GM12878 (cell line): ENCODE measurements at regions not wholly inside any gene's neighbourhood (a gene's known extent, or its start where the extent isn't known, plus 50 kb on each side); places are given as distances from the start of the nearest gene placed in this dataset.

Source experiments
- BACH1 ChIP-seq: fragments of 450-650 bp; IDR thresholded peaks from 2 replicates; pipeline ENCODE4 v1.6.1; 2017; ENCODE audit warnings: mild to moderate bottlenecking, borderline replicate concordance
- BRCA1 ChIP-seq: IDR thresholded peaks from 2 replicates; pipeline ENCODE4 v1.6.1; 2011; ENCODE audit warnings: low read depth, low read length, improper control_type of control experiment
- CBX3 ChIP-seq: fragments of 200-600 bp; sonication (generic); IDR thresholded peaks from 2 replicates; pipeline ENCODE4 v1.6.1; 2016; ENCODE audit warnings: low read depth, borderline replicate concordance
- CUX1 ChIP-seq: IDR thresholded peaks from 2 replicates; pipeline ENCODE4 v1.6.1; 2012; ENCODE audit warnings: improper control_type of control experiment, low read depth, low read length; ENCODE audit not compliant: insufficient replicate concordance
- E2F4 ChIP-seq: IDR thresholded peaks from 2 replicates; pipeline ENCODE4 v1.6.1; 2012; ENCODE audit warnings: low read depth, low read length, improper control_type of control experiment
- NBN ChIP-seq: fragments of 450-650 bp; IDR thresholded peaks from 2 replicates; pipeline ENCODE4 v1.6.1; 2016
- NFXL1 ChIP-seq: fragments of 450-650 bp; IDR thresholded peaks from 2 replicates; pipeline ENCODE4 v1.6.1; 2017; ENCODE audit warnings: antibody characterized with exemption, mild to moderate bottlenecking, borderline replicate concordance
- RAD51 ChIP-seq: fragments of 450-650 bp; IDR thresholded peaks from 2 replicates; pipeline ENCODE4 v1.6.1; 2016; ENCODE audit warnings: moderate library complexity, mild to moderate bottlenecking, inconsistent platforms
- RELA ChIP-seq: fragments of 450-650 bp; IDR thresholded peaks from 2 replicates; pipeline ENCODE4 v1.8.0; 2014; ENCODE audit warnings: borderline replicate concordance; ENCODE audit not compliant: partially characterized antibody
- REST ChIP-seq: IDR thresholded peaks from 2 replicates; pipeline ENCODE4 v1.6.1; 2012; ENCODE audit warnings: mild to moderate bottlenecking, low read depth, low read length
- SMC3 ChIP-seq: IDR thresholded peaks from 2 replicates; pipeline ENCODE4 v1.6.1; 2011; ENCODE audit warnings: low read length, improper control_type of control experiment, borderline replicate concordance
- TCF3 ChIP-seq: IDR thresholded peaks from 2 replicates; pipeline ENCODE4 v1.6.1; 2012; ENCODE audit warnings: low read depth, mild to moderate bottlenecking, low read length, borderline replicate concordance; ENCODE audit not compliant: insufficient read depth
- ZBED1 ChIP-seq: IDR thresholded peaks from 2 replicates; pipeline ENCODE4 v1.6.1; 2016; ENCODE audit warnings: borderline replicate concordance
- ZBTB11 ChIP-seq: fragments of 450-650 bp; formaldehyde crosslinking; IDR thresholded peaks from 2 replicates; pipeline ENCODE4 v1.5.0; 2022; ENCODE audit warnings: mild to moderate bottlenecking, missing genetic modification characterization
- ZNF207 ChIP-seq: fragments of 450-650 bp; IDR thresholded peaks from 2 replicates; pipeline ENCODE4 v1.6.1; 2014; ENCODE audit warnings: antibody characterized with exemption, mild to moderate bottlenecking, borderline replicate concordance
- ZNF274 ChIP-seq: IDR thresholded peaks from one replicate; pipeline ENCODE4 v1.8.0; 2011; ENCODE audit not compliant: insufficient read length, insufficient read depth
- ZNF384 ChIP-seq: IDR thresholded peaks from 2 replicates; pipeline ENCODE4 v1.6.1; 2012; ENCODE audit warnings: low read depth, mild to moderate bottlenecking, low read length, improper control_type of control experiment, borderline replicate concordance
- ZZZ3 ChIP-seq: IDR thresholded peaks from 2 replicates; pipeline ENCODE4 v1.6.1; 2011; ENCODE audit warnings: low read depth; ENCODE audit not compliant: control insufficient read depth, insufficient read length

GRCh38 chr12:89225808-89226411, 126.4 kb downstream of the DUSP6 start (continued):
- TF ChIP-seq REST, result no peak
- TF ChIP-seq ZBED1, result peak; percentile 16; the same call in 1 of the 2 replicates
- no peak for TF ChIP-seq ZNF384
- TF ChIP-seq ZNF207, result no peak
- TF ChIP-seq NBN, result no peak
- no peak for TF ChIP-seq CUX1
- no peak for TF ChIP-seq TCF3
- TF ChIP-seq RAD51, result no peak
- no peak for TF ChIP-seq ZNF274
- no peak for TF ChIP-seq ZZZ3
- TF ChIP-seq ZBTB11, result no peak
- TF ChIP-seq NFXL1, result no peak
- TF ChIP-seq E2F4, result no peak
- no peak for TF ChIP-seq BRCA1
- no peak for TF ChIP-seq CBX3
- no peak for TF ChIP-seq BACH1
- TF ChIP-seq SMC3, result no peak
- no peak for TF ChIP-seq RELA
